NCI-H82 (cell line): ENCODE measurements at regions not wholly inside any gene's neighbourhood (a gene's known extent, or its start where the extent isn't known, plus 50 kb on each side); places are given as distances from the start of the nearest gene placed in this dataset.
A peak's percentile ranks its signal among the peaks of the same experiment; 100 is the strongest.

Experiments
- DNase-seq: peaks from one replicate; lab custom pipeline; 2025; lab: John Stamatoyannopoulos, UW

DNA sequence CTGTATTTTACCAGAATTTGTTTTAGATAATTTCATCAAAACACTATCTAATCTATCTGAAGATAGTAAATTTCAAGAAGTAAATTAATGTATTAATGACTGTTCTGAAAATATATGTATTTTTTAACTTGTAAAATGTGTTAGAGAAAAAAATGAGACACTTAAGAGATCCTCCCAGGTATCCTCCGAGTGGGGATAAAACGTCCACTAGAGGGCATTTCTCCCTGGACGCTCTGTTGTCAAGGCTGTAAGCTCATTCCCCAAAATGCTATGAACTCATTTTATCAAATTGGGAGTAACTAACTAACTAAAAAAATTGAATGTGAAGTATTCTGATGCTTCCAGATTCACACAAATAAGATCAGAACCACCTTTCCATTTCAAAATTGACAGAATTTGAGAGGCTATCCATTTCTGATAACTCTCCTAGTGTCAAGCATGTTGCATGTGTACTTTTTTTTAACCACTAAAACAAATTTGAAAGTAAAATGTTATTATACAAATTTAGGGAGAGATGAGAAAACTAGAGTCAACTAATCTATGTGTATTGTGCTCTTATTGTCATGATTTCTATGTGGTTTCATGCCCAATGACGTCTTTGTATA lies 337.3 kb upstream of the HS3ST1 start:
- peak; percentile 44 for DNase-seq

DNA sequence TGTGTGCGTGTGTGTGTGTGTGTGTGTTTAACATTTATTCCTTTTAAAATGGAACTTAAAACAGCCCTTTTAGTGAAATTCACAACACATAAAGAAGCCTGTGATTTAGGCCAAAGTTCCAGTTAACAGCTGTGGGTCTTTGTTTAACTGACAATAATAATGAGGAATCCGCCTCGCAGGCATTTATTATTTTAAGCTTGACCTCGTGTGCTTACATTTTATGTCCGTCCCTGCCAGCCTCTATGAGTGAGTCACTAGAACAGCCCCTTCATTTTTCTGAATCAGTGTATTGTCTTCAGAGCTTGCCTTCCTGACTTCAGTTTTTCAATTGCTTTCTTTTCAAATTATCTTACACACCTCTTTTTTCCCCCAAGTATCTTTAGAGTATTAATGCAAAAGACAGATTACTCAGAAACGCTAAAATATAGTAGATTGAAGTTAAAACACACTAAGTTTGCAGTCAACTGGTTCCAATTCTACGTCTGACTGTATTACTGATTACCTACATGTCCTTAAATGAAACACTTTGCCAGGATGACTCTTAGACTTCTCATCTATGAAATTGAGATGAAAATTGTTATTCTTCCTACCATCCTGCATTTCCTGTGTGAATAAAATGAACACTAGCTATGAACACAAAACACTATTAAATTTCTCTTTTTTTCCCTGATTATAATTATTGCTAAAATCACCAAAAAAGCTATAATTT lies 319.6 kb upstream of the HS3ST1 start:
- DNase-seq: no peak

- no peak for DNase-seq
Measured at GRCh38 chr4:11746734-11747133, 318.0 kb upstream of the HS3ST1 start.

GRCh38 chr4:11743976-11744375 lies 315.3 kb upstream of the HS3ST1 start:
- no peak for DNase-seq

- DNase-seq: no peak
Measured at GRCh38 chr4:11743236-11743635, 314.5 kb upstream of the HS3ST1 start.

DNA sequence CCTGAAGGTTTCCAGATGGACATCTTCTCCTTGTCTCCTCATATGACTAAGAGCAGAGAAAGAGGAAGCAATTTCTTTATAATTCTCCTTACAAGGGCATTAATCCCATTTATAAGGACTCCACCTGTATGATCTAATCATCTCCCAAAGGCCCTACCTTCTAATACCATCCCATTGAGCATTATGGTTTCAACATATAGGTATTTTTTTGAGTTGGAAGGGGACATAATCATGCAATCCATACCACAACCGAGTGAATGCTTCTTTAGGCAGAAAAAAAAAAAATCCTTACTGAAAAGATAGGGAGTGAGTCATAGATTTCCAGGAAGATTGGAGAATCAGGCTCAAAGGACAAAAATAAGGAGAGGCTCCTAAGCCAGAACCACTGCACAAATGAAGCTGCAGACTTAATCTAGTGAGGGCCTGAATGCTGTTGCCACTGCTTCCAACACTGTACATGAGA lies 312.5 kb upstream of the HS3ST1 start:
- DNase-seq: no peak

DNA sequence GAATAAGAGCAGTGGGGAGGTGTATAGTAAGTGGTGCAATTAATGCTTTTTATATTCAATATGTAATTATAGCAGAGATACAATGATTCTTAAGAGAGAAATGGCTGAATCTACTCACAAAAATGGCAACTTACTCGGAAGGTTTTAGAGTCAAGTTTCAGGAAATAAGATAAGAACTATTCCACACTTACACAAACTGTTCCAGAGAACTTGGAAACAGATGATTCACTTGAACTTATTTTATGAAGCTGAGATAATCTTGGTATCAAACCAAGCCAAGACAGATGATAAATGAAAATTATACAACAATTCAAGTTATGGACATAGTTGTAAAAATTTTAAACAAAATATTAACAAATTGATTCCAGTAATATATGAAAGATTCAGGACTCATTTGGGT lies 311.3 kb upstream of the HS3ST1 start:
- no peak for DNase-seq

GRCh38 chr4:11736978-11737377 lies 308.3 kb upstream of the HS3ST1 start:
- no peak for DNase-seq

- no peak for DNase-seq
Measured at GRCh38 chr4:11735651-11736050, 307.0 kb upstream of the HS3ST1 start.

DNA sequence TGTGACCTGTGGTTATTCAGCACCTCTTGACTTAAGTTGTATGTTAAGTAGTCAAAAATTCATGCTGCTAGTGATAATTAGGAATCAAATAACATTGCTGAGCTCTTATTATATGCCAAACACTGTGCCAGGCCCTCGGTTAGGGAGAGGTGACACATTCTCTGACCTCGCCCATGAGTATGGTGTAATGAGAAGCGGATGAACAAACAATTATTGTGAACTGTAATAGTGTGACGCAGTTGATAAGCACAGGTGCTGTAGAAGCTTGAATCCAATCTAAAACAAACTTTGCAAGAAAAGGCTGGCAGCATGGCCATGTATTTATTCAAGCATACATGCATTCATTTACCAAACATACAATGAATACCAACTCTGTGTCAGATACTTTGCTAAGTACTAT lies 303.5 kb upstream of the HS3ST1 start:
- no peak for DNase-seq

GRCh38 chr4:11730545-11730944 lies 301.9 kb upstream of the HS3ST1 start:
- no peak for DNase-seq

DNA sequence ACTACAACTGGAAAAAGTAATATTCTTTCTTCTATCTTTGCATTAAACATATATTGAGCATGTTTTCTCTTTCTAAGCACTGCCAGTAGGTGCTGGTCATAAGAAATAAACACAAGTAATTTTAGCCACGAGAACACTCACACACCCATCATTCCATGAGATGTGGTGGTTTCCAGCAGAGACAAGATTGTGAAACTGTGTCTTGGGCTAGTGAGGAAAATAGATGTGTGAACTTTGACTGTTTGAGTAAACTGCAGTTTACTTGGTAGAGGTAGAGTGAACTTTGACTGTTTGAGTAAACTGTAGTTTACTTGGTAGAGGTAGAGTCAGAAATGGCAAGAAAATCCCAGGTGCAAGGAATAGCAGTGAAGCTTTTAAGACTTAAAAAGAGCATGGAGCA lies 300.9 kb upstream of the HS3ST1 start:
- DNase-seq: no peak

DNA sequence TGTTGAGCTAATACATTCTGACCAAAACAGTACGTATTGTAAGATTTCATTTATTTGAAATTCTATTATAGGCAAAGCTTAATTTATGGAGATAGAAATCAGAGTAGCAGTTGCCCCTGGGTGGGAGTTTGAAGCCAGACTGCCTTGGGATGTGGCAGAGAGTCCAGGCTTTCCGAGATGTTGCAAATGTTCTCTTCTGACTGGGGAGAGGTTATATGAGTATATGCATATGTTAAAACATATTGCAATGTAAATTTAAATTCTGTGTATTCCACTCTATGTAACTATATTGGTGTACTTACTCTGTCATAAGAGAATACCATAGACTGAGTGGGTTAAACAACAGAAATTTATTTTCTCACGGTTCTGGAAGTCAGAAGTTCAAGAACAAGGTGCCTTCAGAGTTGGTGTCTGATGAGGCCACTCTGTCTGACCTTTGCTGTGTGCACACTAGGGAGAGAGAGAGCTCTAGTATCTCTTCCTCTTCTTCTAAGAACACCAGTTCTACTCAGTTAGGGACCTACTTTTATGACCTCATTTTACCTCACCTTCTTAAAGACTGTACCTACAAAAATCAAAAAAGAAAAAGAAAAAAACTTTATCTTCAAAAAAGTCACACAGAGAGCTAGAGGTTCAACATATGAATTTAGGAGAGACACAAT lies 299.3 kb upstream of the HS3ST1 start:
- no peak for DNase-seq

GRCh38 chr4:11724731-11725130 lies 296.0 kb upstream of the HS3ST1 start:
- DNase-seq: no peak

GRCh38 chr4:11722223-11722622 lies 293.5 kb upstream of the HS3ST1 start:
- no peak for DNase-seq

- DNase-seq: no peak
Measured at GRCh38 chr4:11720292-11720691, 291.6 kb upstream of the HS3ST1 start.

- DNase-seq: no peak
Measured at GRCh38 chr4:11719879-11720278, 291.2 kb upstream of the HS3ST1 start.

- no peak for DNase-seq
Measured at GRCh38 chr4:11715753-11716521, 287.2 kb upstream of the HS3ST1 start.

- no peak for DNase-seq
Measured at GRCh38 chr4:11710453-11711093, 281.9 kb upstream of the HS3ST1 start.

DNA sequence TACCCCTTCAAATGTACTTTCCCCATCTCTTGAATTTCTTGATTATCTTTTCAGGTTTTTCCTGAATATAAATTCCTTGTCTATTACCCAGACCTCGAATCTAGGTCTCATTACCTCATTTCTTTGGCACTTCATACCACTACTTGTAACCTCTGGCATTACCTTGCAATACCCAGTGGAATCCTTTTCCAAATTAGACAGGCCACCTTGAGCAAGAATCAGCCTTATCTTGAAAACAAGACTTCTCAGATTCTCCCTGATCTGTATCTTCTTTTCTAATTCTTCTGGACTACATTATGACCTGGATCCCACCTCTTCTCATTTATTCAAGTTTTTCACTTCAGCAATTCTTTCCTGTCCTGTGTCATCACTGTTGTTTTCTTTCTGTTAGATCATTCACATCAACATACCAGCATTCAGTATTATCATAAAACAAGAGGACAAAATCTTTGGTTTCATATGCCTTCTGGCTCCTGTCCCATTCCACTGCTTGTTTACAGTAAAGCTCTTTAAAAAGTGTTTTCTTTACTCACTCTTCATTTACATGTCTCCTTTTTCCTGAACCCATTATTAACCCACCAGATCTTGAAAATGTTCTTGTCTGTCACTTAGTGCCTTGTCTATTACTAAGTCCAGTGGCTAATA lies 275.6 kb upstream of the HS3ST1 start:
- no peak for DNase-seq

GRCh38 chr4:11702886-11703557 lies 274.3 kb upstream of the HS3ST1 start:
- DNase-seq: no peak
